ENCODE measurements at regions not wholly inside any gene's neighbourhood (a gene's known extent, or its start where the extent isn't known, plus 50 kb on each side); places are given as distances from the start of the nearest gene placed in this dataset.
A peak's percentile ranks its signal among the peaks of the same experiment; 100 is the strongest.

DNA sequence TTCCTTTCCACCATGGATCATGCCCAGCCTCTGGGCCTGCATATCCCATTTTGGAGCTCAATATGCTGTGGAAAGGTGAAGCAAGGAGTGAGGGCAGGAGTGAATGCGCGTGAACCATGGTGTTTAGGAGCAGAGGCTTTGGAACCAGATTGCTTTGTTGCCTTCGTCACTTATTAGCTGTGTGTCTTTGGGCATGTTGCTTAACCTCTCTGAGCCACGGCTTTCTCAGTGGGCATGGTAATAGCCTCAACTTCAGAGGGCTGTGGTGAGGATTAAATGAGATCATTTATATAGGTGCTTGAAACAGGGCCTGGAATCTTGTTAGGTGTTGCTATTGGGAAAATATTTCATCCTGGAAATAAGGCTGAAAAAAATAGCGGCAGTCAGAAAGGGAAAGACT is 129.7 kb downstream of the WNT7A start:
- Histone ChIP-seq H3K4me3 (replicated peaks in 1 of 3; ENCODE audit: low read depth in 2 of 3, low read length in 3 of 3) (no peak overlapping the region), H3K36me3 (replicated peaks in 1 of 2; ENCODE audit: control insufficient read depth in 1 of 2, insufficient read depth in 2 of 2, low read length in 2 of 2) (no peaks in the 10 kb centered on the region), H3K4me2 (replicated peaks; ENCODE audit: extremely low read depth, low read length, poor library complexity, severe bottlenecking) (no peak overlapping the region), H3K27ac (ENCODE audit: low read depth in 1 of 2, low read length in 2 of 2) (no peak overlapping the region), H3K9me3 (replicated peaks in 1 of 2; ENCODE audit: control insufficient read depth in 1 of 2, insufficient read depth in 1 of 2, low read length in 2 of 2) (no peaks in the 10 kb centered on the region), H3K4me1 (ENCODE audit: control insufficient read depth in 1 of 2, insufficient read depth in 2 of 2, low read length in 2 of 2) (no peaks in the 10 kb centered on the region), H3K9ac (ENCODE audit: insufficient read depth, low read length, poor library complexity, severe bottlenecking) (no peak overlapping the region), H4K20me1 (ENCODE audit: insufficient read depth, low read length) (no peaks in the 10 kb centered on the region), H3K79me2 (ENCODE audit: insufficient read depth, low read length) (no peaks in the 10 kb centered on the region), H2AFZ (ENCODE audit: insufficient read depth, low read depth, low read length, poor library complexity, severe bottlenecking) (no peak overlapping the region), H3K27me3 (ENCODE audit: control insufficient read depth in 2 of 2, insufficient read depth in 2 of 2, low read length in 2 of 2) (peaks cover 0 to 2% of the 10 kb centered on the region in 2 donors)
- H3K27ac Mint-ChIP-seq, result no peak overlapping the region
- WGBS (ENCODE audit: insufficient coverage), result 100% methylated on average over 3 of the region's 5 CpGs
- no peaks in the 10 kb centered on the region for H3K36me3 Mint-ChIP-seq
- peaks cover 4 to 15% (median 13%) of the 10 kb centered on the region in 3 donors for H3K27me3 Mint-ChIP-seq (ENCODE audit: low read depth in 3 of 3)
- H3K4me3 Mint-ChIP-seq, result no peak overlapping the region
- H3K4me1 Mint-ChIP-seq, result no peaks in the 10 kb centered on the region
- no peak for DNase-seq
- intact Hi-C loops (cut with micrococcal nuclease), result no loop called here
- TF ChIP-seq, protein P1, sequence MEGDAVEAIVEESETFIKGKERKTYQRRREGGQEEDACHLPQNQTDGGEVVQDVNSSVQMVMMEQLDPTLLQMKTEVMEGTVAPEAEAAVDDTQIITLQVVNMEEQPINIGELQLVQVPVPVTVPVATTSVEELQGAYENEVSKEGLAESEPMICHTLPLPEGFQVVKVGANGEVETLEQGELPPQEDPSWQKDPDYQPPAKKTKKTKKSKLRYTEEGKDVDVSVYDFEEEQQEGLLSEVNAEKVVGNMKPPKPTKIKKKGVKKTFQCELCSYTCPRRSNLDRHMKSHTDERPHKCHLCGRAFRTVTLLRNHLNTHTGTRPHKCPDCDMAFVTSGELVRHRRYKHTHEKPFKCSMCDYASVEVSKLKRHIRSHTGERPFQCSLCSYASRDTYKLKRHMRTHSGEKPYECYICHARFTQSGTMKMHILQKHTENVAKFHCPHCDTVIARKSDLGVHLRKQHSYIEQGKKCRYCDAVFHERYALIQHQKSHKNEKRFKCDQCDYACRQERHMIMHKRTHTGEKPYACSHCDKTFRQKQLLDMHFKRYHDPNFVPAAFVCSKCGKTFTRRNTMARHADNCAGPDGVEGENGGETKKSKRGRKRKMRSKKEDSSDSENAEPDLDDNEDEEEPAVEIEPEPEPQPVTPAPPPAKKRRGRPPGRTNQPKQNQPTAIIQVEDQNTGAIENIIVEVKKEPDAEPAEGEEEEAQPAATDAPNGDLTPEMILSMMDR (IDR thresholded peaks at IDR 0.05), result no peak
- H3K9me3 Mint-ChIP-seq, result peaks cover 0 to 2% (median 0%) of the 10 kb centered on the region in 7 donors

DNA sequence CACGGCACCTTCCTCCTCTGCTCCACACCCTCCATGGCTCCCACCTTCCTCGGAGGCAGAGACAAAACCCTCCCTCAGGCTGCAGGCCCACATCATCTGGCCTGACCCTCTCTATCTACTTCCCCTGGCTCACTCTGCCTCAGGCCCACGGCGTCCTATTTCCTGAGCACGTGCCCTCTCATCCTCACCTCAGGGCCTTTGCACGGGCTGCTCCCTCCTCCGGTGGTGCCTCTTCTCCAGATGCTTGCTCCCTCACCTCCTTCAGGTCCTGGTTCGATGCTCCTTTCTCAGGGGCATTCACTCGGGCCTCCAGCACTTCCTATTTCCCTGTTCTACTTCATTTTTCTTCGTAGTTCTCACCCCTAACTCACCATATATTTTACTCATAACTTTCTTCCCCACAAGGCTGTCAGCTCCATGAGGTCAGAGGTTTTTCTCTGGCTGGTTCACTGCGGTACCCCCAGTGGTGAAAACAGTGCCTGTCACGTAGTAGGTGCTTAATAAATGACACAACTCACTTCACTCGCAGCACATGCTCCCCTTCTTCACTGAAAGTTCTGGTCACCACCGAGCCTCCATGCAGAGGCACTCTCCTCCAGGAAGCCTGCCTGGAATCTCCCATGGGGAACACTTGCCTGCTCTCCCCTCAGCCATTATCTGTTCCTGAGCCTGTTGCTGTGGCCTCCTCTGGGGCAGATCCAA is 130.7 kb downstream of the WNT7A start:
- Histone ChIP-seq H3K79me2 (ENCODE audit: insufficient read depth, low read length) (no peaks in the 10 kb centered on the region), H2AFZ (ENCODE audit: insufficient read depth, low read depth, low read length, poor library complexity, severe bottlenecking) (no peak overlapping the region), H3K36me3 (replicated peaks in 1 of 2; ENCODE audit: control insufficient read depth in 1 of 2, insufficient read depth in 2 of 2, low read length in 2 of 2) (no peaks in the 10 kb centered on the region), H3K4me2 (replicated peaks; ENCODE audit: extremely low read depth, low read length, poor library complexity, severe bottlenecking) (no peak overlapping the region), H3K27me3 (ENCODE audit: control insufficient read depth in 2 of 2, insufficient read depth in 2 of 2, low read length in 2 of 2) (no peaks in the 10 kb centered on the region), H3K4me1 (ENCODE audit: control insufficient read depth in 1 of 2, insufficient read depth in 2 of 2, low read length in 2 of 2) (no peaks in the 10 kb centered on the region), H3K4me3 (replicated peaks in 1 of 3; ENCODE audit: low read depth in 2 of 3, low read length in 3 of 3) (no peak overlapping the region), H3K9me3 (replicated peaks in 1 of 2; ENCODE audit: control insufficient read depth in 1 of 2, insufficient read depth in 1 of 2, low read length in 2 of 2) (no peaks in the 10 kb centered on the region), H3K9ac (ENCODE audit: insufficient read depth, low read length, poor library complexity, severe bottlenecking) (no peak overlapping the region), H4K20me1 (ENCODE audit: insufficient read depth, low read length) (no peaks in the 10 kb centered on the region), H3K27ac (ENCODE audit: low read depth in 1 of 2, low read length in 2 of 2) (no peak overlapping the region)
- peaks cover 7 to 15% (median 13%) of the 10 kb centered on the region in 3 donors for H3K27me3 Mint-ChIP-seq (ENCODE audit: low read depth in 3 of 3)
- H3K4me1 Mint-ChIP-seq, result no peaks in the 10 kb centered on the region
- no peak for DNase-seq
- H3K36me3 Mint-ChIP-seq, result no peaks in the 10 kb centered on the region
- peak overlapping the region in 1 of 7 donors; percentile 48 for H3K27ac Mint-ChIP-seq
- TF ChIP-seq, protein P1 (IDR thresholded peaks at IDR 0.05), result no peak
- no peak overlapping the region for H3K4me3 Mint-ChIP-seq
- peaks cover 0 to 4% (median 0%) of the 10 kb centered on the region in 7 donors for H3K9me3 Mint-ChIP-seq
- intact Hi-C loops (cut with micrococcal nuclease), result no loop called here
- WGBS (ENCODE audit: insufficient coverage), result 86% methylated on average over 14 of the region's 14 CpGs
